Lung (tissue), 11 donors: ENCODE measurements at regions not wholly inside any gene's neighbourhood (a gene's known extent, or its start where the extent isn't known, plus 50 kb on each side); places are given as distances from the start of the nearest gene placed in this dataset.

Experiments used
- ATAC-seq: fragments of 200-7000 bp; cut with Tn5 transposase; one replicate; pipeline ENCODE4 v1.9.1; 2020; ENCODE audit warnings: moderate number of reproducible peaks; ENCODE audit not compliant: insufficient read depth, low FRiP score
- DNase-seq, 3 donors: peaks; one replicate each; pipeline ENCODE4 v3.0.0-alpha.2; 2013 to 2017
- H3K27ac ChIP-seq, 2 donors: one replicate each; pipeline ENCODE4 v1.5.1; 2013; ENCODE audit warnings: mild to moderate bottlenecking in 2 of 2, moderate library complexity in 2 of 2, control low read depth in 1 of 2, inconsistent platforms in 1 of 2, low read depth in 1 of 2, low read length in 1 of 2
- H3K27me3 ChIP-seq, 3 donors: one replicate each; pipeline ENCODE4 v1.5.1; 2013; ENCODE audit warnings: low read length in 2 of 3; ENCODE audit not compliant: control insufficient read depth in 3 of 3, insufficient read depth in 3 of 3
- H3K36me3 ChIP-seq, 4 donors: one replicate each; pipeline ENCODE4 v1.5.1; 2013; ENCODE audit warnings: low read length in 4 of 4, mild to moderate bottlenecking in 1 of 4, moderate library complexity in 1 of 4; ENCODE audit not compliant: control insufficient read depth in 4 of 4, insufficient read depth in 4 of 4
- H3K4me1 ChIP-seq, 5 donors: one replicate each; pipeline ENCODE4 v1.5.1; 2013; ENCODE audit warnings: low read length in 5 of 5, mild to moderate bottlenecking in 2 of 5, moderate library complexity in 1 of 5; ENCODE audit not compliant: control insufficient read depth in 5 of 5, insufficient read depth in 5 of 5
- H3K4me3 ChIP-seq: one replicate; pipeline ENCODE4 v1.5.1; 2013; ENCODE audit warnings: mild to moderate bottlenecking, control low read depth, moderate library complexity
- H3K9ac ChIP-seq, 2 donors: one replicate each; pipeline ENCODE4 v1.5.1; 2013; ENCODE audit warnings: low read length in 2 of 2, control low read depth in 1 of 2; ENCODE audit not compliant: insufficient read depth in 1 of 2
- H3K9me3 ChIP-seq, 4 donors: one replicate each; pipeline ENCODE4 v1.5.1; 2013; ENCODE audit warnings: low read length in 3 of 4, mild to moderate bottlenecking in 1 of 4, moderate library complexity in 1 of 4; ENCODE audit not compliant: control insufficient read depth in 4 of 4, insufficient read depth in 3 of 4
- CTCF ChIP-seq: IDR thresholded peaks from 2 replicates; pipeline ENCODE4 v1.5.1; 2012; ENCODE audit warnings: mild to moderate bottlenecking; ENCODE audit errors: control extremely low read depth, extremely low read depth
- WGBS, 2 donors: extraction: QIAGEN DNeasy Blood & Tissue Kit; methylation state at CpG; one replicate each; pipeline ENCODE4 v1.1.7; 2013; 5-methylcytosine and 5-hydroxymethylcytosine counted together
- donor health status: control.
- donor health status: control.
- donor health status: Bipolar disorder and iron deficiency.
- donor health status: healthy.
- donor health status: DM: yes; HTN: yes; CAD: no.

GRCh38 chr1:67564193-67564592 lies 120.8 kb upstream of the GADD45A start:
- no peak for TF ChIP-seq CTCF
- H3K27ac ChIP-seq, result peak overlapping the region in 1 of 2 donors; percentile 78
- no peaks in the 10 kb centered on the region for H3K9me3 ChIP-seq
- no peaks in the 10 kb centered on the region for H3K27me3 ChIP-seq
- WGBS, 2 donors, result 37 to 51% methylated on average over 8 of the region's 8 CpGs
- DNase-seq, result peak in 1 of 3 donors; percentile 37
- no peaks in the 10 kb centered on the region for H3K36me3 ChIP-seq
- no peak overlapping the region for H3K4me3 ChIP-seq
- H3K9ac ChIP-seq, result no peak overlapping the region
- H3K4me1 ChIP-seq, result peaks cover 0 to 2% (median 0%) of the 10 kb centered on the region in 5 donors
- no peak for ATAC-seq

GRCh38 chr1:67566803-67567377 lies 118.1 kb upstream of the GADD45A start:
- Histone ChIP-seq H3K36me3 (no peaks in the 10 kb centered on the region), H3K4me3 (no peak overlapping the region), H3K9ac (no peak overlapping the region), H3K4me1 (peaks cover 0 to 5% (median 0%) of the 10 kb centered on the region in 5 donors), H3K27me3 (no peaks in the 10 kb centered on the region), H3K27ac (no peak overlapping the region), H3K9me3 (no peaks in the 10 kb centered on the region)
- no peak for TF ChIP-seq CTCF
- ATAC-seq (no peak), DNase-seq (no peak)
- 71 to 72% methylated on average over 2 of the region's 2 CpGs for WGBS, 2 donors

GRCh38 chr1:67570486-67571143 lies 114.4 kb upstream of the GADD45A start:
- 84 to 93% methylated on average over 8 of the region's 8 CpGs for WGBS, 2 donors
- Histone ChIP-seq H3K4me3 (no peak overlapping the region), H3K9ac (no peak overlapping the region), H3K27ac (no peak overlapping the region), H3K9me3 (no peaks in the 10 kb centered on the region), H3K27me3 (no peaks in the 10 kb centered on the region), H3K36me3 (no peaks in the 10 kb centered on the region), H3K4me1 (peaks cover 4 to 22% (median 11%) of the 10 kb centered on the region in 5 donors)
- no peak for TF ChIP-seq CTCF
- no peak for DNase-seq
- ATAC-seq, result peak; percentile 65
